ENCODE measurements at regions not wholly inside any gene's neighbourhood (a gene's known extent, or its start where the extent isn't known, plus 50 kb on each side); places are given as distances from the start of the nearest gene placed in this dataset.

DNA sequence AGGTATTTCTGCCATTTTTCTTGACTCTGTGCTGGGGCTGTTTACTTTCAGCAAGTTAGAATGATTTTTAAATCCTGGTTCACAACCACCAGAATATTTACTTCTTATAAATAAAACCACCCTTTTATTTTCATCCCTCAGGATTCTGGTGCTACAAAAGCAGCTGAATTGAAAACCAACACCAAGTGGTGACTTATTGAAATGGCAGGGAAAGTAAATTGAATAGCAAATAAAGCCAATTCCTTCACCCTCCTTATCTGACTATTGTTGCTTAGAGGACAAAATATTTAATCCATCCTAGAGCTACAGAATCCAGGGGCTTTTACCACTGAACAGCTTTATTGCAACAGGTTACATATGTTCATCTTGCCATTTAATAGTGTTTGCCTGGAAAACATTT, 828.6 kb upstream of the GHITM start:
- Mint-ChIP-seq H3K27ac (ENCODE audit: unreplicated experiment) (no peak overlapping the region), H3K36me3 (ENCODE audit: low read depth) (no peaks in the 10 kb centered on the region), H3K4me3 (ENCODE audit: unreplicated experiment) (no peak overlapping the region), H3K9me3 (ENCODE audit: low read depth) (peaks cover 2% of the 10 kb centered on the region), H3K4me1 (ENCODE audit: low read depth) (no peaks in the 10 kb centered on the region), H3K27me3 (ENCODE audit: low read depth) (no peaks in the 10 kb centered on the region)
- TF ChIP-seq, protein P1, sequence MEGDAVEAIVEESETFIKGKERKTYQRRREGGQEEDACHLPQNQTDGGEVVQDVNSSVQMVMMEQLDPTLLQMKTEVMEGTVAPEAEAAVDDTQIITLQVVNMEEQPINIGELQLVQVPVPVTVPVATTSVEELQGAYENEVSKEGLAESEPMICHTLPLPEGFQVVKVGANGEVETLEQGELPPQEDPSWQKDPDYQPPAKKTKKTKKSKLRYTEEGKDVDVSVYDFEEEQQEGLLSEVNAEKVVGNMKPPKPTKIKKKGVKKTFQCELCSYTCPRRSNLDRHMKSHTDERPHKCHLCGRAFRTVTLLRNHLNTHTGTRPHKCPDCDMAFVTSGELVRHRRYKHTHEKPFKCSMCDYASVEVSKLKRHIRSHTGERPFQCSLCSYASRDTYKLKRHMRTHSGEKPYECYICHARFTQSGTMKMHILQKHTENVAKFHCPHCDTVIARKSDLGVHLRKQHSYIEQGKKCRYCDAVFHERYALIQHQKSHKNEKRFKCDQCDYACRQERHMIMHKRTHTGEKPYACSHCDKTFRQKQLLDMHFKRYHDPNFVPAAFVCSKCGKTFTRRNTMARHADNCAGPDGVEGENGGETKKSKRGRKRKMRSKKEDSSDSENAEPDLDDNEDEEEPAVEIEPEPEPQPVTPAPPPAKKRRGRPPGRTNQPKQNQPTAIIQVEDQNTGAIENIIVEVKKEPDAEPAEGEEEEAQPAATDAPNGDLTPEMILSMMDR (IDR thresholded peaks at IDR 0.05) = no peak
- DNase-seq (ENCODE audit: low spot score) = no peak

DNA sequence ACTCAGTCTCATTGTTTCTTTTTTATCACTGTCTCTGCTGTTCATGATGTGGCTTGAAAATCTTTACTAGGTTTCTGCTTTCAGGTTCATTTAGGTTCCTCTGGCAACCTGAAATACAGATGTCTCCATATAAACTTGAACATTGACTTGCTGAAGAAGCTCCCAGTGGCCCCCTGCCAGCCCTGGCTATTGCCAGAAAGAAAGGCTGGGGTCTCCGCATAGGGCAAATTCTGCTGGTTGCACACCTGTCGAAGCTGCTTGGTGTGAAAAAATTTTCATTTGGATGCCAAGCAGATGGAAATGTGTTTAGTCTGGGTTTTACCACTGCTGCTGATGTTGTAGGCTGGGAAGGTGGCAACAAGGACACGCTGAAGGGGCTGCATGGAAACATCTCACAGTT, 826.7 kb upstream of the GHITM start:
- Mint-ChIP-seq H3K36me3 (ENCODE audit: low read depth) (no peaks in the 10 kb centered on the region), H3K4me1 (ENCODE audit: low read depth) (no peaks in the 10 kb centered on the region), H3K9me3 (ENCODE audit: low read depth) (peaks cover 8% of the 10 kb centered on the region), H3K27me3 (ENCODE audit: low read depth) (no peaks in the 10 kb centered on the region), H3K27ac (ENCODE audit: unreplicated experiment) (no peak overlapping the region), H3K4me3 (ENCODE audit: unreplicated experiment) (no peak overlapping the region)
- TF ChIP-seq, protein P1 (IDR thresholded peaks at IDR 0.05) = no peak
- no peak for DNase-seq (ENCODE audit: low spot score)

DNA sequence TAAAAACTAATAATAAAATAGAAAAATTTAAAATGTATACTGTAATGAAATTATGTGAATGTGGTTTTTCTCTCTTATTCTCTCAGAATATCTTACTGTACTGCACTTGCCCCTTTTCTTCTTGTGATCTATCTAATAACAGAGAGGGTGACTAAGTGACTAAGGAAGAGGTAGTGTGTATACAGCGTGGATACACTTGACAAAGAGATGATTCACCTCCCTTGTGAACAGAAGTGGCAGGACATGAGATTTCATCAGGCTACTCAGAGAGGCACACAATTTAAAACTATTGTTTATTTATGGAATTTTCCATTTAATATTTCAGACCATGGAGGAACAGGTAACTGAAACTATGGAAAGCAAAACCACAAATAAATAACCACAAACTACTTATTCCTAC, 806.6 kb upstream of the GHITM start:
- Mint-ChIP-seq H3K27ac (ENCODE audit: unreplicated experiment) (no peak overlapping the region), H3K9me3 (ENCODE audit: low read depth) (no peaks in the 10 kb centered on the region), H3K4me1 (ENCODE audit: low read depth) (no peaks in the 10 kb centered on the region), H3K36me3 (ENCODE audit: low read depth) (no peaks in the 10 kb centered on the region), H3K27me3 (ENCODE audit: low read depth) (no peaks in the 10 kb centered on the region), H3K4me3 (ENCODE audit: unreplicated experiment) (no peak overlapping the region)
- TF ChIP-seq, protein P1 (IDR thresholded peaks at IDR 0.05) = no peak
- DNase-seq (ENCODE audit: low spot score) = no peak

DNA sequence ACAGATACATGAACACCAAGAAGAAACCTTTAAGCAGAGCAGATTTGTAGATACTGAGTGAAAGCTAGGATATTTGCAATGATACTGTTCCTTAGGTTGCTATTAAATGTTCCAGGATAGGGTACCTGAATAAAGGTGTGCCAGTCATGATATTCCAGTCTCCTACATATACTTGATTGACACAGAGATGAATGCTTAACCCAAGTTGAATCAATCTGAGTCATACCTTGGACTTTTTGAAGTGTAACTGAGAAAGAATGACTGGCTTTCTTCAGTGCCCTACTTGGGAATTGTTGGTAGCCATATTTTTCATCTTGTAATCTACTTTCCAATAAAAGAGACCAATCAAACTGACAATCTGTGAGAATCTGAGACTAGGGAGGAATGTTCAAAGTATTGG, 805.7 kb upstream of the GHITM start:
- no peak for DNase-seq (ENCODE audit: low spot score)
- H3K36me3 Mint-ChIP-seq (ENCODE audit: low read depth) = no peaks in the 10 kb centered on the region

DNA sequence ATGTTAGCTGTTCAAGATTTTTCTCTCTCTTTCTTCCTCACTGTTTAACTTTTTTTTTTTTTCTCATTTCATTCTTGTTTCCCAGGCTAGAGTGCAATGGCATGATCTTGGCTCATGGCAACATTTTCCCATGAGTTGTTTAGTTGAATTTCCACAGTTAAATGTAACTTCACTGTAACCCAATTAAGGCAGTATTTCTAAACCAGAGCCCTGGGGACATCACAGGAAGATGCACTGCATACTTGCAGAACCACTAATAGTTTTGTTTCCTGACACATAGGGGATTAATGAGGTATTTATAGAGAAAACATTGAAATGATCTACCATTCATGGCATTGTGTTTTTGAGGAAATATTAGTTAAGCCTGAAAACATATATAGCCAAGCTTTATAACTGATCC, 795.6 kb upstream of the GHITM start:
- Mint-ChIP-seq H3K36me3 (ENCODE audit: low read depth) (peaks cover 3% of the 10 kb centered on the region), H3K27me3 (ENCODE audit: low read depth) (no peaks in the 10 kb centered on the region), H3K27ac (ENCODE audit: unreplicated experiment) (no peak overlapping the region), H3K4me3 (ENCODE audit: unreplicated experiment) (no peak overlapping the region), H3K9me3 (ENCODE audit: low read depth) (peaks cover 24% of the 10 kb centered on the region), H3K4me1 (ENCODE audit: low read depth) (peaks cover 9% of the 10 kb centered on the region)
- TF ChIP-seq, protein P1 (IDR thresholded peaks at IDR 0.05) = no peak
- no peak for DNase-seq (ENCODE audit: low spot score)

More for the DNA sequence above, 805.7 kb upstream of the GHITM start:
- peaks cover 7% of the 10 kb centered on the region for H3K9me3 Mint-ChIP-seq (ENCODE audit: low read depth)
- H3K27me3 Mint-ChIP-seq (ENCODE audit: low read depth) = no peaks in the 10 kb centered on the region
- H3K4me1 Mint-ChIP-seq (ENCODE audit: low read depth) = no peaks in the 10 kb centered on the region
- TF ChIP-seq, protein P1 (IDR thresholded peaks at IDR 0.05) = no peak
- H3K4me3 Mint-ChIP-seq (ENCODE audit: unreplicated experiment) = no peak overlapping the region
- no peak overlapping the region for H3K27ac Mint-ChIP-seq (ENCODE audit: unreplicated experiment)
